Gastrocnemius medialis (tissue), 4 donors: ENCODE measurements at regions not wholly inside any gene's neighbourhood (a gene's known extent, or its start where the extent isn't known, plus 50 kb on each side); places are given as distances from the start of the nearest gene placed in this dataset.

Experiments used
- ATAC-seq, 2 donors: fragments of 150-250 bp; one replicate each; pipeline ENCODE4 v1.9.1; 2016
- DNase-seq, 2 donors: peaks; one replicate each; pipeline ENCODE4 v3.0.0-alpha.2; 2019
- H3K27ac ChIP-seq, 4 donors: fragments of 200-600 bp; sonication (generic); 1 replicate in 1 of 4; 2 replicates in 3 of 4; pipeline ENCODE4 v1.5.1; 2016 to 2018; ENCODE audit warnings: mild to moderate bottlenecking in 2 of 4, moderate library complexity in 1 of 4
- H3K27me3 ChIP-seq, 3 donors: fragments of 200-600 bp; sonication (generic) in 2 of 3; 1 replicate in 1 of 3; 2 replicates in 2 of 3; pipeline versions ENCODE4 v1.5.1 to v1.6.0; 2016 to 2019; ENCODE audit warnings: mild to moderate bottlenecking in 1 of 3, moderate library complexity in 1 of 3
- H3K36me3 ChIP-seq, 2 donors: fragments of 200-600 bp; sonication (generic) in 1 of 2; one replicate each; pipeline ENCODE4 v1.5.1; 2017 to 2018
- H3K4me1 ChIP-seq, 2 donors: fragments of 200-600 bp; sonication (generic) in 1 of 2; one replicate each; pipeline ENCODE4 v1.5.1; 2016 to 2017; ENCODE audit warnings: mild to moderate bottlenecking in 2 of 2
- H3K4me3 ChIP-seq, 4 donors: fragments of 200-600 bp; sonication (generic) in 3 of 4; 1 replicate in 1 of 4; 2 replicates in 3 of 4; pipeline ENCODE4 v1.5.1; 2016 to 2019; ENCODE audit warnings: mild to moderate bottlenecking in 2 of 4
- H3K9me3 ChIP-seq, 3 donors: fragments of 200-600 bp; sonication (generic) in 2 of 3; 1 replicate in 1 of 3; 2 replicates in 2 of 3; pipeline ENCODE4 v1.5.1; 2016 to 2019
- POLR2A ChIP-seq, 2 donors: fragments of 450-650 bp; IDR thresholded peaks; one replicate each; pipeline ENCODE4 v1.6.1; 2017; ENCODE audit warnings: antibody characterized with exemption in 2 of 2, mild to moderate bottlenecking in 2 of 2, moderate library complexity in 2 of 2
- in situ Hi-C, 4 donors: fragments of 200-750 bp; cut with MboI; loops; one replicate each; pipeline versions ENCODE4 v1.15.0 to v1.8.0; 2017; ENCODE audit warnings: low sequenced_read_pairs in 4 of 4
- intact Hi-C: fragments of 100-400 bp; cut with DNase I; formaldehyde crosslinking; loops from one replicate; pipeline ENCODE4 v1.15.1; 2023; ENCODE audit warnings: low total_unique reads
- TF ChIP-seq, protein P1 (sequence below), 5 experiments: fragments of 450-650 bp in 3 of 5; fragments of 200-600 bp in 2 of 5; sonication (generic) in 2 of 5; IDR thresholded peaks in 4 of 5; conservative IDR thresholded peaks in 1 of 5; 1 replicate in 4 of 5; 2 replicates in 1 of 5; pipeline ENCODE4 v1.5.1; 2016 to 2019; ENCODE audit warnings: antibody characterized with exemption in 5 of 5, mild to moderate bottlenecking in 3 of 5, moderate library complexity in 3 of 5

DNA sequence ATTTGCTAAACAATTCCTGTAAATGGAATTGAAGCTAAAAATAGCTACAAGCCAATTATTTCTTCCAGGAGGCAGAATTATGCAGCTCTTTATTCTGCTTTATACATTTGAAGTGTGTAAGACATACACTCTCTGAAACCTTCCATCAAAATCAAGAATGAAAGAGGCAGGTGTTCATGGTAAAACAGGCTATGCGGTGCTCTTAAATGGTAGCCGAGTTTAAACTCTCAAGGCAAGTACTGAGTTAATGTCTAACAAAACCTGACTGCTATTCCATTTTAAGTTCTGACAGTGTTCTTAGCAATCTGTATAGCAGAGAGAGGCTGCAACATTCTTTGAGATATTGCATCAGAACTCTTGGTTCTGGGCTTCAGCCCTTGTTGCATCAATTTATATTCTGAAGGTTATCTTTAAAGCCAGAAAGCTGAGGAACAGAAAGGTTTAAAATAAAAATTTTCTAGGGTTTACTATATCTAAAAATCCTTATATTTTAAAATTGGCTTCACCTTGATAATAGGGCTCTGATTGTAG, 248.3 kb upstream of the CCNG1 start:
- in situ Hi-C loops = no loop called here
- Histone ChIP-seq H3K9me3 (no peaks in the 10 kb centered on the region), H3K36me3 (no peaks in the 10 kb centered on the region), H3K27ac (no peak overlapping the region), H3K4me1 (no peaks in the 10 kb centered on the region), H3K4me3 (no peak overlapping the region), H3K27me3 (no peaks in the 10 kb centered on the region)
- intact Hi-C loops = no loop called here
- ATAC-seq (no peak), DNase-seq (no peak)
- TF ChIP-seq, protein P1, sequence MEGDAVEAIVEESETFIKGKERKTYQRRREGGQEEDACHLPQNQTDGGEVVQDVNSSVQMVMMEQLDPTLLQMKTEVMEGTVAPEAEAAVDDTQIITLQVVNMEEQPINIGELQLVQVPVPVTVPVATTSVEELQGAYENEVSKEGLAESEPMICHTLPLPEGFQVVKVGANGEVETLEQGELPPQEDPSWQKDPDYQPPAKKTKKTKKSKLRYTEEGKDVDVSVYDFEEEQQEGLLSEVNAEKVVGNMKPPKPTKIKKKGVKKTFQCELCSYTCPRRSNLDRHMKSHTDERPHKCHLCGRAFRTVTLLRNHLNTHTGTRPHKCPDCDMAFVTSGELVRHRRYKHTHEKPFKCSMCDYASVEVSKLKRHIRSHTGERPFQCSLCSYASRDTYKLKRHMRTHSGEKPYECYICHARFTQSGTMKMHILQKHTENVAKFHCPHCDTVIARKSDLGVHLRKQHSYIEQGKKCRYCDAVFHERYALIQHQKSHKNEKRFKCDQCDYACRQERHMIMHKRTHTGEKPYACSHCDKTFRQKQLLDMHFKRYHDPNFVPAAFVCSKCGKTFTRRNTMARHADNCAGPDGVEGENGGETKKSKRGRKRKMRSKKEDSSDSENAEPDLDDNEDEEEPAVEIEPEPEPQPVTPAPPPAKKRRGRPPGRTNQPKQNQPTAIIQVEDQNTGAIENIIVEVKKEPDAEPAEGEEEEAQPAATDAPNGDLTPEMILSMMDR (IDR thresholded peaks at IDR 0.05 in 4 of 5, conservative IDR thresholded peaks at IDR 0.05 in 1 of 5) = no peak
- TF ChIP-seq POLR2A (IDR thresholded peaks at IDR 0.05) = no peak

DNA sequence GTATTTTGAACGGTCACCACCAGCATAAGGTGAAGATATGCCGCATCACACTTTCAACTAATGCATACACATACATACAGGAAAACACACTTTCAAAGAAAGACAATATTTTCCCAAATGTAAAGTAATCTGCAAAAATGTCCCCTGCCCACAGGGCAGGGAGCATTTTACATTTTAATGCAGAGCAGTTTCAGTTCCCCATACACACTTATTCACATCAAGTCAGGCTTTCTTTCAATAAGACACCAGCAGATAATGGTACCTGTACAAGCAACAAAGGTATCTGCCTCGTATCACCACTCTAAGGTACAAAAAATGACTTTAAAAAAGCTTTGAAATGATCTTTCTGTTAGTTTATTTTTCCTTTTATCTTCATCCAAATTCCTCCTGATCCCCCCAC, 247.1 kb upstream of the CCNG1 start:
- Histone ChIP-seq H3K27ac (no peak overlapping the region), H3K4me3 (no peak overlapping the region), H3K9me3 (no peaks in the 10 kb centered on the region), H3K4me1 (no peaks in the 10 kb centered on the region), H3K27me3 (no peaks in the 10 kb centered on the region), H3K36me3 (no peaks in the 10 kb centered on the region)
- no peak for TF ChIP-seq POLR2A (IDR thresholded peaks at IDR 0.05)
- TF ChIP-seq, protein P1 (IDR thresholded peaks at IDR 0.05 in 4 of 5, conservative IDR thresholded peaks at IDR 0.05 in 1 of 5) = no peak
- intact Hi-C loops (no loop called here), in situ Hi-C loops (no loop called here)
- DNase-seq = no peak
- ATAC-seq = no peak

DNA sequence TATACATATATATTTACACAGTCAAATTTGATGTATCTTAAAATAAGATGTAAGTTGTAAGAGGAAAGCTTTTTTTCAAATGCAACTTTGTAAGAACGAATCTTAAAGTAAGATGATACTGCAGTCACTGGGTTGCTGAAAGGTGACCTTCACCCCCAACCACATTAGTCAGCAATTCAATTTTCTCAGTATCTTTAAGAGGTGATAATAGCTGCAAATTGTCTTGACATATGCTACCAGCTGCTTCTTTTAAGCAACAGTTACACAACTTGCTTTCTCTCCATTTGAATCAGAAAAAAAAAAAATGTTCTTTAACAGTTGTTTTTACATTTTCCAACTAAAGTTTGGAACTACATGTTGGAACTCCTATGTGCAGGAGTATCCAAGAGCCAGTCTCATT, 246.6 kb upstream of the CCNG1 start:
- DNase-seq = no peak
- TF ChIP-seq, protein P1 (IDR thresholded peaks at IDR 0.05 in 4 of 5, conservative IDR thresholded peaks at IDR 0.05 in 1 of 5) = no peak
- no peak for TF ChIP-seq POLR2A (IDR thresholded peaks at IDR 0.05)
- no peaks in the 10 kb centered on the region for H3K9me3 ChIP-seq
- no peaks in the 10 kb centered on the region for H3K36me3 ChIP-seq
- H3K27ac ChIP-seq = no peak overlapping the region
- H3K4me1 ChIP-seq = no peaks in the 10 kb centered on the region
- H3K27me3 ChIP-seq = no peaks in the 10 kb centered on the region
- intact Hi-C loops (no loop called here), in situ Hi-C loops (no loop called here)
- ATAC-seq = no peak
- no peak overlapping the region for H3K4me3 ChIP-seq

GRCh38 chr5:163193886-163194285, 243.5 kb upstream of the CCNG1 start:
- no peaks in the 10 kb centered on the region for H3K9me3 ChIP-seq
- intact Hi-C loops = no loop called here
- no peaks in the 10 kb centered on the region for H3K27me3 ChIP-seq
- H3K4me3 ChIP-seq = no peak overlapping the region
- no peaks in the 10 kb centered on the region for H3K4me1 ChIP-seq
- TF ChIP-seq, protein P1 (IDR thresholded peaks at IDR 0.05 in 4 of 5, conservative IDR thresholded peaks at IDR 0.05 in 1 of 5) = no peak
- no peak for TF ChIP-seq POLR2A (IDR thresholded peaks at IDR 0.05)
- no peak overlapping the region for H3K27ac ChIP-seq
- in situ Hi-C loops = no loop called here
- no peak for ATAC-seq
- no peaks in the 10 kb centered on the region for H3K36me3 ChIP-seq
- DNase-seq = no peak

DNA sequence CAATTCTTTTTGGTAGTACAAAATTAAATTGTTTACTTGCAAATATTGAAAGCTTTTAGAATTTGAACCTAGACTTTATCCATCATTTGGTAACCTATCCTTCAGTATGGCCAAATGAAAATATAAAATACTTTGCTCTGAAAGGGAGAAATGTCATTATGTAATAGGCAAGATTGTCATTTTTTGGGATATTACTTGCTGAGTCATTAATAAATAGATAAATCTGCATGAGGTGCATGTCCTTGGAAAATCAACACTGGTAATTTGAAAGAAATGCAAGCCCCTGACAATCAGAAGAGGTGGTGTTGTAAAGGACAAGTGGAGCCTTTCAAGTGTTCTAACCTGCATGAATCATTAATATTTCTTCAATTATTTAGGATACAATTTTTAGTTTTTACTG, 231.8 kb upstream of the CCNG1 start:
- intact Hi-C loops (no loop called here), in situ Hi-C loops (no loop called here)
- H3K27ac ChIP-seq = no peak overlapping the region
- H3K9me3 ChIP-seq = no peaks in the 10 kb centered on the region
- no peaks in the 10 kb centered on the region for H3K36me3 ChIP-seq
- no peaks in the 10 kb centered on the region for H3K4me1 ChIP-seq
- TF ChIP-seq POLR2A (IDR thresholded peaks at IDR 0.05) = no peak
- TF ChIP-seq, protein P1 (IDR thresholded peaks at IDR 0.05 in 4 of 5, conservative IDR thresholded peaks at IDR 0.05 in 1 of 5) = no peak
- no peaks in the 10 kb centered on the region for H3K27me3 ChIP-seq
- H3K4me3 ChIP-seq = no peak overlapping the region
- DNase-seq (no peak), ATAC-seq (no peak)
